Immature natural killer cell (primary cell): ENCODE measurements at regions not wholly inside any gene's neighbourhood (a gene's known extent, or its start where the extent isn't known, plus 50 kb on each side); places are given as distances from the start of the nearest gene placed in this dataset.
"Not testable (repeated sequence)": the region's sequence is repeated elsewhere in the genome, so short reads cannot be mapped to it uniquely, and the experiment has no call there.

ENCODE experiments used
- DNase-seq, 3 donors: peaks; one replicate each; pipeline ENCODE4 v3.0.0; 2022; ENCODE audit warnings: mixed read lengths in 1 of 3
- H3K27ac Mint-ChIP-seq, 6 donors: one replicate each; pipeline ENCODE4 v1.8.0; 2020; ENCODE audit warnings: mixed read lengths in 6 of 6, mild to moderate bottlenecking in 5 of 6, inconsistent platforms in 4 of 6, moderate library complexity in 3 of 6
- H3K27me3 Mint-ChIP-seq, 3 donors: one replicate each; pipeline ENCODE4 v1.8.0; 2020 to 2021; ENCODE audit warnings: low read depth in 3 of 3, mild to moderate bottlenecking in 3 of 3, mixed read lengths in 3 of 3, moderate library complexity in 3 of 3, inconsistent platforms in 1 of 3
- H3K36me3 Mint-ChIP-seq, 3 donors: one replicate each; pipeline ENCODE4 v1.8.0; 2020; ENCODE audit warnings: mixed read lengths in 3 of 3, inconsistent platforms in 2 of 3, mild to moderate bottlenecking in 2 of 3
- H3K4me1 Mint-ChIP-seq, 2 donors: one replicate each; pipeline ENCODE4 v1.8.0; 2020; ENCODE audit warnings: inconsistent platforms in 2 of 2, mild to moderate bottlenecking in 2 of 2, mixed read lengths in 2 of 2, moderate library complexity in 1 of 2
- H3K4me3 Mint-ChIP-seq, 5 donors: one replicate each; pipeline ENCODE4 v1.8.0; 2020; ENCODE audit warnings: mild to moderate bottlenecking in 5 of 5, mixed read lengths in 5 of 5, inconsistent platforms in 3 of 5, moderate library complexity in 3 of 5
- H3K9me3 Mint-ChIP-seq, 6 donors: one replicate each; pipeline ENCODE4 v1.8.0; 2020; ENCODE audit warnings: mild to moderate bottlenecking in 6 of 6, mixed read lengths in 6 of 6, inconsistent platforms in 4 of 6, moderate library complexity in 3 of 6

DNA sequence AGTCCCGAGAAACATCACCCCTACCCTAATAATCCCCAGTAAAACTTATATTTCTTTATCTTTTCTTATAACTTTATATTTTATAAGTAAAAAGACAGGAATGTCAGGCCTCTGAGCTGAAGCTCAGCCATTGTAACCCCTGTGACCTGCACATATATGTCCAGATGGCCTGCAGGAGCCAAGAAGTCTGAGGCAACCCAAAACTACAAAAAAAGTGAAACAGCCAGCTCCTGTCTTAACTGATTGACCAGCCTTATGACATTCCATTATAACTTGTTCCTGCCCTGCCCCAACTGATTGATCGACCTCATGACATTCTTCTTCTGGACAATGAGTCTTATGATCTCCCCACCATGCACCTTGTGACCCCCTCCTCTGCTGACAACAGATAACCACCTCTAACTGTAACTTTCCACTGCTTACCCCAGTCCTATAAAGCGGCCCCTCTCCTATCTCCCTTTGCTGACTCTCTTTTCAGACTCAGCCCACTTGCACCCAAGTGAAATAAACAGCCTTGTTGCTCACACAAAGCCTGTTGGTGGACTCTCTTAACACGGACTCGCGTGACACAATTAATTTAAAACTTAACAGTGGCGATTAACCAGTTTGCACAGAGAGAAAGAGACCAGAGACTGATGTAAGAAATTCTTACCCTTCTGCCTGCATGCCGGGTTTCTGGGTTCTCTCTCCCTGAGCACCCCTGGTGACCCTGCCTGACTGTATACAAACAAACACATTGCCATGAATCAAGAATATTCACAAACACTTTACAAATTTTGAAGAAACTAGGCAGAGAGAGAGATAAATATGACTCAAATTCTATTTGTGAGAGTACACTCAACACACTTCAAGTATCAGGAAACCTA, 1109.2 kb upstream of the TMEM132C start:
- not testable (repeated sequence) for DNase-seq, H3K36me3 Mint-ChIP-seq, H3K4me3 Mint-ChIP-seq, H3K9me3 Mint-ChIP-seq, H3K27ac Mint-ChIP-seq, H3K27me3 Mint-ChIP-seq
- H3K4me1 Mint-ChIP-seq, result peaks cover 21 to 22% of the 10 kb centered on the region in 2 donors

DNA sequence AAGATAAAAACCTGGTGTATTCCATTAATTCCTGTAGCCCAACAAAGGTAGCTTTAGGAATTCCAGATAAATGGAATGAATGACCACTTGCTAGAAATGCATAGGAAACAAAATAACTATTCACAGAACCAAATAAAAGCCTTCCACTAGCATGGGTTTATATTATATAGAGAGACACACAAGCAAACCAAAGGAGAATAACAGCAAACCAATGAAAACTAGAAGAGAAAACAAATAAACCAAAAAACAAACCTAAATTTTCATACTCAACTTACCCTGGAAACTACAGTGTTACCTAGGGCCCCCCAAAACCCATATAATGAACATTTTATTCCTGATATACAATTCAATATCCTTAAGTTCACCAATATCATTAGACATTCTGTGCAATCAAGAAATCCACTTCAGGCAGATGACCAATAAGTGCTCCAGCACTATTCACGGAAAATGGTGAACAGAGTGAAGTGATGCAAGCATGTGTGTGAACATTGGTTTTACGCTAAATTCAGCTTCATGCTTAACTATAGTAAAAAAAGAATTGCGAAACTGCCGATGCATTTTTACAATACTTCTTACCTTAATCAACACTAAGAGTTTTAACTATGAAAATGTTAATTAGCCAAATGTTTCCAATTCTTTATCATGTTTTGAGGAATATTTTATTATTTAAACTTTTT, 1108.4 kb upstream of the TMEM132C start:
- Mint-ChIP-seq H3K36me3 (no peaks in the 10 kb centered on the region), H3K27me3 (peaks cover 0 to 2% (median 2%) of the 10 kb centered on the region in 3 donors), H3K4me1 (peaks cover 28 to 29% of the 10 kb centered on the region in 2 donors), H3K9me3 (peaks cover 0 to 7% (median 2%) of the 10 kb centered on the region in 6 donors), H3K4me3 (no peak overlapping the region), H3K27ac (no peak overlapping the region)
- no peak for DNase-seq

DNA sequence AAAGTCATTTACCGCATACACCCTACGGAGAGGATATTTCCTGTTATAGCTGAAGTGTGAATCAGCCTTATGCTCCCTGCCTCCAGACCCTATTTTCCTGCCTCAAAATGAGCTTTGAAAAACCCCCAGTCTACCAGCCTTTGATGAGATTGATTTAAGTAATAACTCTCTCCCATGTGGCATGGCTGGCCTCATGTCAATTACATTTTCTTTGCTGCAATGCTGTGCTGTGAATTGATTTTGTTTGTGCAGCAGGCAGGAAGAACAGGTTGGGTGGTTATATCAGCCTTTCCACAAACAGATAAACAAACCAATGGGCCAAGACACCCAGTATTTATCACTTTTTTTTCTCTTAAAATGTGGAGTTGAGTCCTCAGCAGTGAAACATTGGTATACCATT, 1105.5 kb upstream of the TMEM132C start:
- no peak for DNase-seq
- H3K27ac Mint-ChIP-seq, result peak overlapping the region in 1 of 6 donors; percentile 35
- H3K9me3 Mint-ChIP-seq, result peaks cover 0 to 7% (median 2%) of the 10 kb centered on the region in 6 donors
- peaks cover 0 to 4% (median 4%) of the 10 kb centered on the region in 3 donors for H3K27me3 Mint-ChIP-seq
- H3K36me3 Mint-ChIP-seq, result no peaks in the 10 kb centered on the region
- H3K4me3 Mint-ChIP-seq, result peak overlapping the region in 1 of 5 donors; percentile 19
- peaks cover 42 to 46% of the 10 kb centered on the region in 2 donors for H3K4me1 Mint-ChIP-seq

DNA sequence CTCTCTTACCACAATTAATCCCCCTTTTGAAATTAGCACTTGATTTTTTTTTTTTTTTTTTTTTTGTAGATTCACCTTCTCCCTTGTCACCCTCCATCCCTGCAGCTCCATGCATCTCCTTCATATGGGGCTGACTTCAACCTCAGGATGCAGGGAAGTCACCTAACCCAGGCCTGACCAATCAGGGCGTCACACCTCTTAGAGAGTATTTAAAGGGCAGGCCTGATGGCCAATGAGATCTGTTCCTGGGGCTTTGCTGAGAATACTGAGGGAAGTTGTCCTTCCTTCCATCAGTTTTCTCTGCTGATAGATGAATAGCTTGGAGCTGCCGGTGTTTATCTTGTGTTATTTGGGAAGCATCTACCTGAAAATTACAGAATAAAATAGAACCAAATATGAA, 1104.7 kb upstream of the TMEM132C start:
- peak overlapping the region; percentile 32 to 92 (median 78) for H3K27ac Mint-ChIP-seq
- no peaks in the 10 kb centered on the region for H3K36me3 Mint-ChIP-seq
- no peak for DNase-seq
- H3K4me1 Mint-ChIP-seq, result peaks cover 42 to 46% of the 10 kb centered on the region in 2 donors
- peaks cover 0 to 6% (median 4%) of the 10 kb centered on the region in 3 donors for H3K27me3 Mint-ChIP-seq
- H3K9me3 Mint-ChIP-seq, result peaks cover 0 to 7% (median 2%) of the 10 kb centered on the region in 6 donors
- H3K4me3 Mint-ChIP-seq, result peak overlapping the region in 4 of 5 donors; percentile 33 to 73 (median 53)

DNA sequence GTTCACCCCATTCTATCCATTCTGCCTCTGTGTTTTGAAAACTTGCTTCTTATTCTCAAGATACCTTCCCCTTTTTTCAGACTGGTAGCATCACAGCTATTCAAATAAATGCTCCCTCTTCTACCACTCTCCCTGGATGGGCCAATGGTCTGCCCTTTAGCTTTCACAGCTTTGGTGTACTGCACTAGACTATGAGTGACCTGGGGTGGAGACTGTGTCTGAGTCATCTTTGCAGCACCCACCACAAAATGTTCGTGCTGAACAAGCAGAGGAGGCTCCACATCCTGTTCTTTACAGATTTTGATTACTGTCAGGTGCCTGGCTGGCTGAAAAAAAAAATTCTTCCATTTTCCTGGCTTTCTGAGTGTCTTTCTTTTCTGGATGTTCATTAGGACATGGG, 1104.1 kb upstream of the TMEM132C start:
- Mint-ChIP-seq H3K4me1 (peaks cover 42 to 46% of the 10 kb centered on the region in 2 donors), H3K36me3 (no peaks in the 10 kb centered on the region), H3K4me3 (peak overlapping the region; percentile 4 to 73 (median 57)), H3K9me3 (peaks cover 0 to 7% (median 2%) of the 10 kb centered on the region in 6 donors), H3K27ac (peak overlapping the region; percentile 61 to 92 (median 82)), H3K27me3 (peaks cover 0 to 6% (median 4%) of the 10 kb centered on the region in 3 donors)
- peak; percentile 52 to 69 (median 68) for DNase-seq

DNA sequence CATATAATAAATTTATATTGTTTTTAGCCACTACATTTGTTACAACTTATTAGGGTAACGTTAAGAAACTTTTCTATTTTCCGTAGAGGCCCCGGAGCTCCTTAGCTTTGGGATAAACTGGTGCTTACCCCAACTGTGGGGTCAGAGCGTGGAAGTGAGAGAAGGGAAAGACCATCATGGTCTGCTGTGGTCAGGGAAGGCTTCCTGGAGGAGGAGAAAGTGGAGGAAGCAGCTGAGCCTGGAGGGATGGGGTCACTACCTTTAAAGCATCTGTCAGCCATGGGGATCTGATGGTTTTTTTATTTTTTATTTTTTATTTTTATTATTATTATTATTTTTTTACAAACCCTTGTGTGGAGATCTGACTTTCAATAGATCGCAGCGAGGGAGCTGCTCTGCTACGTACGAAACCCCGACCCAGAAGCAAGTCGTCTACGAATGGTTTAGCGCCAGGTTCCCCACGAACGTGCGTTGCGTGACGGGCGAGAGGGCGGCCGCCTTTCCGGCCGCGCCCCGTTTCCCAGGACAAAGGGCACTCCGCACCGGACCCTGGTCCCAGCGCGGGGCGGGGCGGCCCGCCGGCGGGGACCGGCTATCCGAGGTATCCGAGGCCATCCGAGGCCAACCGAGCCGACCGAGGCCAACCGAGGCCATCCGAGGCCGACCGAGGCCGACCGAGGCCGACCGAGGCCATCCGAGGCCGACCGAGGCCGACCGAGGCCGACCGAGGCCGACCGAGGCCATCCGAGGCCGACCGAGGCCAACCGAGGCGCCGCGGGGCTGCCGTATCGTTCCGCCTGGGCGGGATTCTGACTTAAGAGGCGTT, 1101.2 kb upstream of the TMEM132C start:
- peaks cover 0 to 11% (median 6%) of the 10 kb centered on the region in 3 donors for H3K27me3 Mint-ChIP-seq
- DNase-seq, result peak; percentile 68 to 85 (median 78)
- H3K4me3 Mint-ChIP-seq, result peak overlapping the region; percentile 82 to 90 (median 87)
- H3K27ac Mint-ChIP-seq, result peak overlapping the region in 4 of 6 donors; percentile 77 to 81 (median 80)
- H3K9me3 Mint-ChIP-seq, result peaks cover 0 to 5% (median 2%) of the 10 kb centered on the region in 6 donors
- H3K4me1 Mint-ChIP-seq, result peaks cover 40 to 44% of the 10 kb centered on the region in 2 donors
- H3K36me3 Mint-ChIP-seq, result no peaks in the 10 kb centered on the region

DNA sequence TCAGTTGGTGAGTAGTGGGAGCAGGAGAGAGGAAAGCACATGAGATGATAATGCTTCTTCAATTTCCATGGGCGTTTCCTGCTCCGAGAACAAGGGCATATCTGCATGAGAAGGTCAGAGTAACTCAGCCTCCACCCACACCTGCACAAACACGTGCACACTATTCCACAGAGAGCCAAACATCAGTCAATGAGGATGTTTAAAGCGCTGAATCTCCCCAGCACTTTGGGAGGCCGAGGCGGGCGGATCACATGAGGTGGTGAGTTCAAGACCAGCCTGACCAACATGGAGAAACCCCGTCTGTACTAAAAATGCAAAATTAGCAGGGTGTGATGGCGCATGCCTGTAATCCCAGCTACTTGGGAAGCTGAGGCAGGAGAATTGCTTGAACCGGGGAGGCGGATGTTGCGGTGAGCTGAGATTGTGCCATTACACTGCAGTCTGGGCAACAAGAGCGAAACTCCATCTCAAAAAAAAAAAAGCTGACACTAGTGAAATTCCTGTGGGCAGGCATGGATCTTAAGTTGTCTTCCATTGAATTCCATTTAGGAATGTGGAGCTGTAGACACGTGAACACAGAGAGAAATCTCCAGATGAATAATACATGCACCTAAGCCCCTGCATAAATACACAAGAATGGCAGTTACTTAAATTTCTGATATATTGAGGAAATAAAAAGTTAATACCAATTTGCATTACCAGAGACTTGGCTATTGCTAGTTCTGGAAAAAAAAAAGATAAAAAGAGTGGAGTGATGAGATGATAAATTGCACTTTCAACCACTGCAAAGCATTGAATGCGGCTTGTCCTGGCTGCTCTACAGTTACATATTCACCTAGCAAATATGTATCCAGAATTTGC, 1097.4 kb upstream of the TMEM132C start:
- no peak overlapping the region for H3K4me3 Mint-ChIP-seq
- H3K36me3 Mint-ChIP-seq, result no peaks in the 10 kb centered on the region
- no peak for DNase-seq
- H3K9me3 Mint-ChIP-seq, result peaks cover 0 to 6% (median 0%) of the 10 kb centered on the region in 6 donors
- H3K27ac Mint-ChIP-seq, result peak overlapping the region in 1 of 6 donors; percentile 53
- H3K4me1 Mint-ChIP-seq, result peaks cover 4 to 7% of the 10 kb centered on the region in 2 donors
- peaks cover 3 to 9% (median 4%) of the 10 kb centered on the region in 3 donors for H3K27me3 Mint-ChIP-seq

DNA sequence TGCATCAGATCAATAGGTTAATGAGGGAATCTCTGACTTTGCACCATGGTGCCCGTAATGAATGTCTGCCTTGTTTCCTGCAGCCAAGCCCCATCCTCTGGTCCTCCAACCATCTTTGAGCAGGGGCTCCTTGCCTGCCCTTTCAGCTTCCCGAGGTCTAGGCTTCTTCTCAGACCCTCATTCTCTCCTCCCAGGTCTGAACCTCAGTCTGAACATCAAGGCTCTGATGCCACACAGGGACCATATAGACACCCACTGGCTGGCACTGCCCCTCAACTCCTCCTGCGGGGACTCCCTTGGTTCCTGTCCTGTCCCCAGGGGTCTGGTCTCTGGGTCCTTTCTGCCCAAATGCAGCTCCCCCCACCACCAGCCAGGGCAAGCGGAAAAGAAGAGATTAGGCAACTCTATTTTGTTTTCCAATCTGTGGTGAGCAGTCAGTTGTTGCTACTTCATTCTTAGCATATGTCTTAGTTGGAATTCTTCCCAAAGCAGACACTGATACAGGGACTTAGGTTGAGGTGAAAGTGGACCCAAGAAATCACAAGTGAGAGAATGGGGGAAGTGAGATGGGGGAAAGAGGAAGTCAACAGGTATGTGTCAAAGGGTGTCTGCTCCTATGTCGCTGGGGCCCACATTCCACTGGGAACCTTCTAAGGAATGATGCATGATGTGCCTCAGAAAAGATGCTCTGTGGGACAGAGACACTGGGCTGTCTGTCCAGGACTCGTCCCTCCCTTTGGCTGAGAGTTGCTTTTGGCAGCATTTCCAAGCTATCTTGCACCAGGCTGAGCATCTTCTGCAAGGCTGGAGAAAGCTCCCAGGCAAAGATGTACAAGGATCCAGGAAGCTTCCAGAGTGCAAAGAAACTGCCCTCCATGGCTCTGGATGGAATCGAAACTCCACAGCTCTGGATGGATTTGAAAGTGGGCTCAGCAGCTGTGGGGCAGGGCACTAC, 1096.5 kb upstream of the TMEM132C start:
- H3K27ac Mint-ChIP-seq, result no peak overlapping the region
- peaks cover 3 to 8% (median 3%) of the 10 kb centered on the region in 3 donors for H3K27me3 Mint-ChIP-seq
- H3K36me3 Mint-ChIP-seq, result no peaks in the 10 kb centered on the region
- peaks cover 0 to 6% (median 0%) of the 10 kb centered on the region in 6 donors for H3K9me3 Mint-ChIP-seq
- no peak overlapping the region for H3K4me3 Mint-ChIP-seq
- no peak for DNase-seq
- H3K4me1 Mint-ChIP-seq, result peaks cover 3% of the 10 kb centered on the region in 2 donors

DNA sequence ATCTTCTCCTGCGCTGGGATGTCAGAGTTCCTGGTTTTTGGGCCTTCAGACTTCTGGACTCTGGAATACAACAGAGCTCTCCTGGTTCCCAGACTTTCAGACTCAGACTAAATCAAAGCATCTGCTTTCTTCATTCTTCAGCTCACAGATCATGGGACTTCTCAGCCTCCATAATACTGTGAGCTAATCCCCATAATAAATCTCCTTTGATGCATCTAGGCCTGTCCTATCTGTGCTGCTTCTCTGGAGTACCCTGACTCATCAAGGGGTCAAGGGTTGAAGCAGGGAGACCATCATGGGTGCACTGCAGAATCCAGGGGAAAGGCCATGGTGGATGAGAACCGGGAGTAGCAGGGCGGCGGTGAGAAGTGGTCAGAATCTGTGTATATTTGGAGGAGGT, 1094.1 kb upstream of the TMEM132C start:
- Mint-ChIP-seq H3K36me3 (peaks cover 0 to 5% (median 0%) of the 10 kb centered on the region in 3 donors), H3K27ac (no peak overlapping the region), H3K9me3 (peaks cover 4 to 14% (median 8%) of the 10 kb centered on the region in 6 donors), H3K4me1 (no peaks in the 10 kb centered on the region), H3K27me3 (peaks cover 2 to 5% (median 3%) of the 10 kb centered on the region in 3 donors), H3K4me3 (no peak overlapping the region)
- no peak for DNase-seq

DNA sequence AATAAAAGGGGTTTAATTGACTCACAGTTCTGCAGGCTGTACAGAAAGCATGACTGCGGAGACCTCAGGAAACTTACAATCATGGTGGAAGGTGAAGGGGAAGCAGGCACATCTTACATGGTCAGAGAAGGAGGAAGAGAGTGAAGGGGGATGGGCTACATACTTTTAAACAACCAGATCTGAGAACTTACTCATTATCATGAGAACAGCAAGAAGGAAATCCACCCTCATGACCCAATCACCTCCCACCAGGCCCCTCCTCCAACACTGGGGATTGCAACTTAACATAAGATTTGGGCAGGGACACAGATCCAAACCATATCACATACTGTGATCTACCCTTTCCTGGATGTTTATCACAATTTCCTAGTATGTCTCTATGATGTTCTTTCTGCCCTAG, 1093.0 kb upstream of the TMEM132C start:
- not testable (repeated sequence) for H3K27me3 Mint-ChIP-seq, H3K4me3 Mint-ChIP-seq, H3K27ac Mint-ChIP-seq, DNase-seq, H3K36me3 Mint-ChIP-seq, H3K4me1 Mint-ChIP-seq
- H3K9me3 Mint-ChIP-seq, result peaks cover 4 to 18% (median 12%) of the 10 kb centered on the region in 6 donors

DNA sequence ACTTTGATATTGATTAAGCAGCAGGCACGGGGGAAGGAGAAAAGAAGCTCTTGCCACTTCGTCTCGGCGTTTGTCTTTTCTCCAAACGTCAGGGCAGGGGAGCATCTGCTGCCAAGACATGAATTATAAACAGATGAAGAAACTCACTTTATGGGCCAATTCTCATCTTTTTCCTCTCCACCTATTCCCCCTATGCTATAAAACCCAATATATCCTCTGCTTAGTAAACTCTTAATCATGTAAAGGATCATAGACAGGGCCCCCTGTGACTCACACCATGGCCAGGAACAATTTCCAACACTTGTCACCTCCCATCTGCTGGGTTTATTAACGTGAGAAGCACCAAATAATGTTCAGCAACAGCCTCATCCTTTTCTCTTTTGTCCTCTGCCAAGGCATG, 1092.1 kb upstream of the TMEM132C start:
- Mint-ChIP-seq H3K4me3 (no peak overlapping the region), H3K27ac (no peak overlapping the region), H3K4me1 (no peaks in the 10 kb centered on the region), H3K9me3 (peaks cover 4 to 18% (median 12%) of the 10 kb centered on the region in 6 donors), H3K27me3 (peaks cover 0 to 3% (median 0%) of the 10 kb centered on the region in 3 donors), H3K36me3 (peaks cover 0 to 5% (median 0%) of the 10 kb centered on the region in 3 donors)
- no peak for DNase-seq

DNA sequence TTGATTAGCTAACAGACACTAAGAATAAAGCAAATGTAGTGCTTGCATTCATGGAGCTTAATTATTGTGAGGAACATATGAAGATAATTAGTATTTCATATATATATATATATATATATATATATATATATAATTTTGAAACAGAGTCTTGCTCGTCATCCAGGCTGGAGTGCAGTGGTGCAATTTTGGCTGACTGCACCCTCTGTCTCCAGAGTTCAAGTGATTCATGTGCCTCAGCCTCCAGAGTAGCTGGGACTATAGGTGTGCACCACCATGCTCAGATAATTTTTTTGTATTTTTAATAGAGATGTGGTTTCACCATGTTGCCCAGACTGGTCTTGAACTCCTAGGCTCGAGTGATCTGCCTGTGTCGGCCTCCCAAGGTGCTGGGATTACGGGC, 1091.6 kb upstream of the TMEM132C start:
- H3K4me3 Mint-ChIP-seq, result no peak overlapping the region
- H3K27ac Mint-ChIP-seq, result no peak overlapping the region
- H3K36me3 Mint-ChIP-seq, result peaks cover 0 to 5% (median 0%) of the 10 kb centered on the region in 3 donors
- no peak for DNase-seq
- peaks cover 0 to 3% (median under 1%) of the 10 kb centered on the region in 3 donors for H3K27me3 Mint-ChIP-seq
- H3K4me1 Mint-ChIP-seq, result no peaks in the 10 kb centered on the region
- H3K9me3 Mint-ChIP-seq, result peaks cover 4 to 18% (median 12%) of the 10 kb centered on the region in 6 donors
